ENCODE measurements at regions not wholly inside any gene's neighbourhood (a gene's known extent, or its start where the extent isn't known, plus 50 kb on each side); places are given as distances from the start of the nearest gene placed in this dataset.

GRCh38 chr2:145423809-145424208, 903.9 kb upstream of the ZEB2 start:
- TF ChIP-seq, protein P1, sequence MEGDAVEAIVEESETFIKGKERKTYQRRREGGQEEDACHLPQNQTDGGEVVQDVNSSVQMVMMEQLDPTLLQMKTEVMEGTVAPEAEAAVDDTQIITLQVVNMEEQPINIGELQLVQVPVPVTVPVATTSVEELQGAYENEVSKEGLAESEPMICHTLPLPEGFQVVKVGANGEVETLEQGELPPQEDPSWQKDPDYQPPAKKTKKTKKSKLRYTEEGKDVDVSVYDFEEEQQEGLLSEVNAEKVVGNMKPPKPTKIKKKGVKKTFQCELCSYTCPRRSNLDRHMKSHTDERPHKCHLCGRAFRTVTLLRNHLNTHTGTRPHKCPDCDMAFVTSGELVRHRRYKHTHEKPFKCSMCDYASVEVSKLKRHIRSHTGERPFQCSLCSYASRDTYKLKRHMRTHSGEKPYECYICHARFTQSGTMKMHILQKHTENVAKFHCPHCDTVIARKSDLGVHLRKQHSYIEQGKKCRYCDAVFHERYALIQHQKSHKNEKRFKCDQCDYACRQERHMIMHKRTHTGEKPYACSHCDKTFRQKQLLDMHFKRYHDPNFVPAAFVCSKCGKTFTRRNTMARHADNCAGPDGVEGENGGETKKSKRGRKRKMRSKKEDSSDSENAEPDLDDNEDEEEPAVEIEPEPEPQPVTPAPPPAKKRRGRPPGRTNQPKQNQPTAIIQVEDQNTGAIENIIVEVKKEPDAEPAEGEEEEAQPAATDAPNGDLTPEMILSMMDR (conservative IDR thresholded peaks at IDR 0.05 in 1 of 2, IDR thresholded peaks at IDR 0.05 in 1 of 2; ENCODE audit: low read depth in 1 of 2, low read length in 2 of 2), result no peak
- TF ChIP-seq EZH2 (IDR thresholded peaks at IDR 0.05; ENCODE audit: low read length, missing control alignments), result no peak

Data from fibroblast of lung (primary cell).